LNCaP clone FGC (cell line): ENCODE measurements at regions not wholly inside any gene's neighbourhood (a gene's known extent, or its start where the extent isn't known, plus 50 kb on each side); places are given as distances from the start of the nearest gene placed in this dataset.

Source experiments
- DNase-seq: peaks from one replicate; pipeline ENCODE4 v3.0.0-alpha.2; 2011; ENCODE audit warnings: low read depth
- H3K4me3 ChIP-seq: 2 replicates; pipeline ENCODE4 v1.5.1; 2011; ENCODE audit warnings: mild to moderate bottlenecking, low read depth, low read length, control low read depth
- TF ChIP-seq, protein P1 (sequence below): IDR thresholded peaks from 2 replicates; pipeline ENCODE4 v1.5.1; 2012; ENCODE audit warnings: mild to moderate bottlenecking; ENCODE audit not compliant: control insufficient read depth, insufficient read depth; ENCODE audit errors: extremely low read depth

DNA sequence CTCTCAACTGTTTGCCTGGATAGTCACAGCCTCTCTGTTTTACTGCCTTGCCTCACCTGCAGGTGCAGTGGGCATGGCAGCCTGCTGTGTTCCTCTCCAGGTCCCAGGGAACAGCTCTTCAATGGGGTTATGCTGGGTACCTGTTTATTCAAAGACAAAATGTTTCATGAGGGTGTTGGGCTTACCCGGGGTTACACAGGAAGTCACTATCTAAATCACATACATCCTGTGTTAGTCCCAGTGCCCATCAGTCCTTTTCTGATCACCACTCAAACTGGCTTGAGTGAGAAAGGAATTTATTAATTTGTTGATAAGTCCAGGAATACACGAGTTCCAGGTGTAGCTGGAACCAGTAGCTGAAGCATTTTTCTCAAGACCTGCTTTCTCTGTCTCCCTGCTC is 1503.6 kb upstream of the TMEM132C start:
- H3K4me3 ChIP-seq: no peak overlapping the region
- TF ChIP-seq, protein P1, sequence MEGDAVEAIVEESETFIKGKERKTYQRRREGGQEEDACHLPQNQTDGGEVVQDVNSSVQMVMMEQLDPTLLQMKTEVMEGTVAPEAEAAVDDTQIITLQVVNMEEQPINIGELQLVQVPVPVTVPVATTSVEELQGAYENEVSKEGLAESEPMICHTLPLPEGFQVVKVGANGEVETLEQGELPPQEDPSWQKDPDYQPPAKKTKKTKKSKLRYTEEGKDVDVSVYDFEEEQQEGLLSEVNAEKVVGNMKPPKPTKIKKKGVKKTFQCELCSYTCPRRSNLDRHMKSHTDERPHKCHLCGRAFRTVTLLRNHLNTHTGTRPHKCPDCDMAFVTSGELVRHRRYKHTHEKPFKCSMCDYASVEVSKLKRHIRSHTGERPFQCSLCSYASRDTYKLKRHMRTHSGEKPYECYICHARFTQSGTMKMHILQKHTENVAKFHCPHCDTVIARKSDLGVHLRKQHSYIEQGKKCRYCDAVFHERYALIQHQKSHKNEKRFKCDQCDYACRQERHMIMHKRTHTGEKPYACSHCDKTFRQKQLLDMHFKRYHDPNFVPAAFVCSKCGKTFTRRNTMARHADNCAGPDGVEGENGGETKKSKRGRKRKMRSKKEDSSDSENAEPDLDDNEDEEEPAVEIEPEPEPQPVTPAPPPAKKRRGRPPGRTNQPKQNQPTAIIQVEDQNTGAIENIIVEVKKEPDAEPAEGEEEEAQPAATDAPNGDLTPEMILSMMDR: no peak
- no peak for DNase-seq

DNA sequence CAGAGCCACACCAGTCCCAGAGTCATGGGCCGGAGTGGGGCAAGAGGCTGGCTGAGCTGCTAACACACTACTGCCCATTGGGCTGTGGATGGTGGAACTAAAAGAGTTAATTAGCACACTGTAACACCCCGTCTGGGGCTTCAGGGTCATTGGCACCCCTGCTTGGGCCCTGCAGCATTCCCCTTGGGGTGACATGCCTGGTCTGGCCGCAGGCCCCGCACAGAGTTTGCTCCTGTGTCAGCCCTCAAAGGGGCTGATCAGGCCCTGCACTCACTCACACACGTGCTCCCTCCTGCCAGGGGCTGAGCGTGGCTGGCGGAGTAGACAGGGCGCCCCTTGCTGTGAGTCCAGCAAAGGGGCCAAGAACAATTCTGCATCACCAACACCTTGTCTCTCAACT is 1499.6 kb upstream of the TMEM132C start:
- DNase-seq: no peak
- TF ChIP-seq, protein P1: no peak
- H3K4me3 ChIP-seq: no peak overlapping the region

DNA sequence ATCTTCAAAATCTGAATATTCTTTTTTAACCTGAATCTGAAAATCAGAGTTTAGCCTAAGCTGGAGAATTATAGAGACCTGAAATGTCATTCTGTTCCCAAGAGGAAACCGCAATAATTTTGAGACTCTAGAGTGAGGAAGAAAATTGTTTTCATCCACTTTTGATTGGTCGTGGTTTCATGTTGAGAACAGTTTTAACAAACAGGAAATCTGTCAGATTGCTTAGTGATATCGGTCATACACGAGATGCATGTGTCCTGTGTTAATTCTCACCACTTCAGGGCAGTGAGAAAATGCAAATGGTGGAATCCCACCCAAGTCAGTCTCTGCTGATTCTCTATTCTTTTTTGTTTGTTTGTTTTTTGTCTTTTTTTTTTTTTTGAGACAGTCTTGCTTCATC is 1498.5 kb upstream of the TMEM132C start:
- H3K4me3 ChIP-seq: no peak overlapping the region
- no peak for DNase-seq
- TF ChIP-seq, protein P1: no peak

DNA sequence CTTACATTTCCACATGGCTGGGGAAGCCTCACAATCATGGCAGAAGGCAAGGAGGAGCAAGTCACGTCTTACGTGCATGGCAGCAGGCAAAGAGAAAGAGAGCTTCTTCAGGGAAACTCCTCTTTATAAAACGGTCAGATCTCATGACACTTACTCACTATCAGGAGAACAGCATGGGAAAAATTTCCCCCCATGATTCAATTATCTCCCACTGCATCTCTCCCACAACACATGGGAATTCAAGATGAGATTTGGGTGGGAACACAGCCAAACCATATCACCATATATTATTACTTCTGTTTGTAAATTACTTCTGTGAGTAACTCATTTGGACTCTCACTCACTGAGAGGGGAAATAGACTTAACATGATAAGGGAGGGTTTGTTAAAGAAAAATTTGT is 1496.8 kb upstream of the TMEM132C start:
- no peak for DNase-seq
- H3K4me3 ChIP-seq: no peak overlapping the region
- TF ChIP-seq, protein P1: no peak

DNA sequence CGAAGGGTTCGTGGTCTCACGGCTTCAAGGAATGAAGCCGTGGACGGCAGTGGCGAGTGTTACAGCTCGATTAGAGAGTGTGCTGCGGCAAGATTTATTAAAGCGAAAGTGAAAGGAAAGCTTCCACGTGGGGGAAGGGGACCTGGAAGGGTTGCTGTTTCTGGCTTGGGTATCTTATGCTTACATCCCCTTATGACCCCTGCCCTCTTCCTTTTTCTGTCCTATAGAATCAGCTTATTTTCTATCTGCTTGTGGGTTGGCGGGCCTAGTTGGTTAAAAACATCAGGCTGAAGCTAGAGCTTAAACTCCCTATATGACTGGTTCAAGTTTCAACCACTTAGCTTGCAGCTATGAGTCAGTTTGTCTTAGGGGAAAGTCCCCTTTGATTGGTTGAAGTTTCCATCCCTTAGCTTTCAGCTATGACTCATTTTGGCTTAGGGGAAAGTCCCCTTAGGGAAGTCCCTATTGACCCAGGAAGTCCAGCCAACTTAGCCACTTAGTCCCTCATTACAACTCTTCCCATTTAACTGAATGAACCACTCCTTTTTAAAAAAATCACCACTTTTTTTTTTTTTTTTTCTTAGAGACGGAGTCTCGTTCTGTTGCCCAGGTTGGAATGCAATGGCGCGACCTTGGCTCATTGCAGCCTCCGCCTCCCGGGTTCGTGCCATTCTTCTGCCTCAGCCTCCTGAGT is 1494.7 kb upstream of the TMEM132C start:
- TF ChIP-seq, protein P1: no peak
- DNase-seq: no peak
- peak overlapping the region; percentile 39 for H3K4me3 ChIP-seq

DNA sequence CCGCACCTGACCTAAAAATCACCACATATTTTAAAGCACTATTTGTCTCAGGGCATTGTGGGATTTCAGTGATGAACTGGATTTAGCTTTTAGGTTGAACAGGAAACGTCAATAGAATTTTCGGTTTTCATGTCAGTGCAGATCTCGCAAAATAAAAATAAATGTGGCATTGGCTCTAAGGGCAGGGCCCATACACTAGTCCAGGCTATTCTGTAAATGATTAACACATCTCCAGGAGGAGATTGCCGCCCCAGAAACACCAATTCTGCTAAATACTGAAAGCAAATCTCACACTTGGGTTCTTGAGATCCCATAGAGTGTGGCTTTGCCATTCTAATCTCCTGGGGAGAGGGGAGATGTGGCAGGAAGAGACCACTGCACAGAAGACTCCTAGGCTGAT is 1494.0 kb upstream of the TMEM132C start:
- TF ChIP-seq, protein P1: no peak
- no peak overlapping the region for H3K4me3 ChIP-seq
- no peak for DNase-seq

DNA sequence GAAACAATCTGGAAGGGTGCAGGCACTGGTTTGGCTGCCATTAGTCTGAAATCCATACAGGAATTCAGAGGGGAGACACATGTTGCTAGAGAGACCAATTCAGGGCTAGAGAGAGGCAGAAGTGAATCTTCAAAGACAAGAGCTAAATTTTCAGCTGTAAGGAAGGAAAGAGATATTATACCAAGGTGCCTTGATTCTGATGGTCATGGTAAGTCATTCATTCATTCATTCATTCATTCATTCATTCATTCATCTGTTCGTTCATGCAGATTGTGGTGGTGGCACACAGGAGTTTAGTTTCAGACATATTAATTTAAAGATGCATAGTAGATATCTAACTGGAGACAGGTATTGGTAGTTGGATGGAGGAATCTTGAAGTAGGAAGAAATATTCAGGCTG is 1493.5 kb upstream of the TMEM132C start:
- TF ChIP-seq, protein P1: no peak
- DNase-seq: no peak
- no peak overlapping the region for H3K4me3 ChIP-seq
